K562 (cell line): ENCODE measurements at regions not wholly inside any gene's neighbourhood (a gene's known extent, or its start where the extent isn't known, plus 50 kb on each side); places are given as distances from the start of the nearest gene placed in this dataset.

Source experiments
- ATAC-seq: fragments of 200-7000 bp; cut with Tn5 transposase; 3 replicates; pipeline ENCODE4 v1.9.1; 2020; ENCODE audit warnings: moderate library complexity
- BruUV-seq: library from RNA; stranded (reverse); fragments of 400-500 nt; replicated peaks from 2 replicates; lab custom pipeline; 2021; lab: Mats Ljungman, UMichigan
- CTCF ChIA-PET: fragments of 300-600 bp; formaldehyde crosslinking; extraction: SDS; loops from one replicate; lab custom pipeline; 2021; ENCODE audit warnings: low intra/inter-chr PET ratio; lab: Yijun Ruan, JAX
- POLR2A ChIA-PET: fragments of 300-600, 350-650 bp; sonication (Branson Sonifier 250); formaldehyde crosslinking; extraction: SDS; loops from one replicate; lab custom pipeline; 2021; ENCODE audit warnings: antibody characterized with exemption, inconsistent platforms; lab: Yijun Ruan, JAX
- DNase-seq, 4 experiments: peaks; one replicate each; pipeline versions ENCODE4 v3.0.0 to v3.0.0-alpha.2; 2011 to 2018; ENCODE audit warnings: low spot score in 3 of 4, mixed read lengths in 3 of 4; ENCODE audit errors: extremely low read depth in 1 of 4
- FAIRE-seq: peaks from 2 replicates; lab custom pipeline; 2011; peaks lifted over from hg19 to GRCh38; lab: Jason Lieb, UNC
- H2AFZ ChIP-seq: 2 replicates; pipeline ENCODE4 v1.6.0; 2011; ENCODE audit warnings: low read depth, low read length, control low read depth, inconsistent platforms
- H3K27ac ChIP-seq: fragments of 200-600 bp; 3 replicates; pipeline ENCODE4 v1.8.0; 2011; ENCODE audit warnings: low read depth, mild to moderate bottlenecking, control low read depth, inconsistent platforms, low read length, moderate library complexity, mixed read lengths; ENCODE audit errors: extremely low read depth
- H3K27me3 ChIP-seq, 2 experiments: fragments of 300-600 bp in 1 of 2; 2 replicates in 1 of 2; 3 replicates in 1 of 2; pipeline versions ENCODE4 v1.6.0 to v1.8.0; 2011; ENCODE audit warnings: inconsistent platforms in 2 of 2, low read length in 2 of 2, mild to moderate bottlenecking in 1 of 2, mixed read lengths in 1 of 2, moderate library complexity in 1 of 2; ENCODE audit not compliant: control insufficient read depth in 2 of 2, insufficient read depth in 2 of 2
- H3K36me3 ChIP-seq: fragments of 300-600 bp; 3 replicates; pipeline ENCODE4 v1.8.0; 2011; ENCODE audit warnings: mild to moderate bottlenecking, low read length, inconsistent platforms; ENCODE audit not compliant: control insufficient read depth, insufficient read depth
- H3K4me1 ChIP-seq, 2 experiments: fragments of 200-600 bp in 1 of 2; replicated peaks in 1 of 2; 2 replicates in 1 of 2; 3 replicates in 1 of 2; pipeline versions ENCODE4 v1.5.1 to v1.8.0; 2011; ENCODE audit warnings: inconsistent platforms in 2 of 2, low read length in 2 of 2, mild to moderate bottlenecking in 1 of 2, mixed read lengths in 1 of 2, moderate library complexity in 1 of 2; ENCODE audit not compliant: control insufficient read depth in 2 of 2, insufficient read depth in 2 of 2
- H3K4me2 ChIP-seq: 2 replicates; pipeline ENCODE4 v1.6.1; 2011; ENCODE audit warnings: low read length, control low read depth, inconsistent platforms, mixed read lengths; ENCODE audit not compliant: insufficient read depth
- H3K4me3 ChIP-seq: fragments of 200-600 bp; sonication (generic), shearing (Covaris generic); 2 replicates; pipeline ENCODE4 v1.5.1; 2016; ENCODE audit warnings: control low read depth, inconsistent platforms
- H3K79me2 ChIP-seq: fragments of 200-600 bp; 3 replicates; pipeline ENCODE4 v1.8.0; 2011; ENCODE audit warnings: low read length, inconsistent platforms; ENCODE audit not compliant: control insufficient read depth, insufficient read depth
- H3K9ac ChIP-seq, 2 experiments: 2 replicates each; pipeline versions ENCODE4 v1.6.0 to v1.6.1; 2011; ENCODE audit warnings: low read depth in 2 of 2, low read length in 2 of 2, control low read depth in 1 of 2, inconsistent platforms in 1 of 2, mild to moderate bottlenecking in 1 of 2, mixed read lengths in 1 of 2; ENCODE audit not compliant: insufficient read depth in 1 of 2
- H3K9me1 ChIP-seq: one replicate; pipeline ENCODE4 v1.6.0; 2011; ENCODE audit warnings: inconsistent platforms, mild to moderate bottlenecking, low read length, moderate library complexity; ENCODE audit not compliant: control insufficient read depth, insufficient read depth
- H3K9me3 ChIP-seq: replicated peaks from 2 replicates; pipeline ENCODE4 v1.5.1; 2011; ENCODE audit warnings: low read depth, low read length, inconsistent platforms; ENCODE audit not compliant: control insufficient read depth, insufficient read depth
- H4K20me1 ChIP-seq: replicated peaks from 2 replicates; pipeline ENCODE4 v1.6.1; 2011; ENCODE audit warnings: low read length, inconsistent platforms, mixed read lengths; ENCODE audit not compliant: control insufficient read depth, insufficient read depth
- BRF1 ChIP-seq: IDR thresholded peaks from 3 replicates; pipeline ENCODE4 v1.6.1; 2011; ENCODE audit warnings: borderline replicate concordance, mild to moderate bottlenecking; ENCODE audit not compliant: insufficient read length; ENCODE audit errors: extremely low read depth
- EGR1 ChIP-seq: fragments of 450-650 bp; conservative IDR thresholded peaks from 2 replicates; pipeline ENCODE4 v1.6.1; 2017; ENCODE audit warnings: mild to moderate bottlenecking
- FOXK1 ChIP-seq: sonication (generic); formaldehyde crosslinking; IDR thresholded peaks from 2 replicates; pipeline ENCODE4 v1.8.0; 2022; ENCODE audit warnings: missing genetic modification reagents, mild to moderate bottlenecking, borderline replicate concordance
- MYNN ChIP-seq, 2 experiments: sonication (generic); formaldehyde crosslinking in 1 of 2; IDR thresholded peaks; 2 replicates each; pipeline versions ENCODE4 v1.5.0 to v1.6.1; 2016 to 2020; ENCODE audit warnings: antibody characterized with exemption in 1 of 2, missing genetic modification reagents in 1 of 2
- SP1 ChIP-seq: sonication (generic); formaldehyde crosslinking; IDR thresholded peaks from 2 replicates; pipeline ENCODE4 v1.8.1; 2022; ENCODE audit warnings: mild to moderate bottlenecking, missing genetic modification reagents
- ZNF12 ChIP-seq: sonication (generic); formaldehyde crosslinking; IDR thresholded peaks from 2 replicates; pipeline ENCODE4 v1.4.0; 2020; ENCODE audit warnings: mild to moderate bottlenecking, missing genetic modification reagents
- ZNF75A ChIP-seq: fragments of 450-650 bp; formaldehyde crosslinking; IDR thresholded peaks from 2 replicates; pipeline ENCODE4 v1.4.0; 2020; ENCODE audit warnings: mild to moderate bottlenecking
- WGBS: fragments of 100-300 bp; shearing (Covaris generic); methylation state at CpG from one replicate; pipeline ENCODE4 v1.1.6; 2016; ENCODE audit warnings: low coverage, mixed read lengths; ENCODE audit not compliant: insufficient coverage; ENCODE audit errors: missing lambda C conversion rate; 5-methylcytosine and 5-hydroxymethylcytosine counted together
- in situ Hi-C: fragments of 300-500 bp; cut with MboI; formaldehyde crosslinking; loops from 4 replicates; pipeline ENCODE4 v1.15.0; 2018; ENCODE audit warnings: inconsistent platforms, mixed read lengths
- intact Hi-C: fragments of 100-400 bp; cut with micrococcal nuclease; formaldehyde crosslinking; loops from 2 replicates; pipeline ENCODE4 v1.14.2; 2022
- TF ChIP-seq, protein P1 (sequence below): sonication (generic); formaldehyde crosslinking; IDR thresholded peaks from 2 replicates; pipeline ENCODE4 v1.8.0; 2022; ENCODE audit warnings: mild to moderate bottlenecking, missing genetic modification reagents

DNA sequence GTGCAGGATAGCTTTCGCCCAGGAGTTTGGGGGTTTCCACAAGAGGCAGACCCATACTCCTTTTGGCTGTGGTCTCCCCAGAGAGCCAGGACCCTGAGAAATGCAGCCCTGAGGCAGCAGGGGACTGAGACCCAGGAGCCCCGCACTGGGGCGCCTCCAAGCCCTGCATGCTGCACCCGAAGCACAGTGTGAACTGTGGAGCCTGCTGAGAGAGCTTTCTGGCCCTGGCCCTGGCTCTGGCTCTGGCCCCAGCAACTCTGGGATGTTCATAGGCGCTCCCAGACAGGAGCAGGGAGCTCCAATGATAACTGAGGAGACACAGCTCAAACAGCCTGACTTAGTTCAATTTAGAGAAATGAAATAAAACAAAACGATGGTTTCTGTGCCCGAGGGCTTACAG is 96.4 kb upstream of the TEX51 start (continued):
- TF ChIP-seq FOXK1 (CRISPR knock-in tag) (no peak), BRF1 (no peak), ZNF75A (CRISPR knock-in tag) (no peak), ZNF12 (CRISPR knock-in tag) (no peak), SP1 (CRISPR knock-in tag) (no peak)
- TF ChIP-seq, protein P1, sequence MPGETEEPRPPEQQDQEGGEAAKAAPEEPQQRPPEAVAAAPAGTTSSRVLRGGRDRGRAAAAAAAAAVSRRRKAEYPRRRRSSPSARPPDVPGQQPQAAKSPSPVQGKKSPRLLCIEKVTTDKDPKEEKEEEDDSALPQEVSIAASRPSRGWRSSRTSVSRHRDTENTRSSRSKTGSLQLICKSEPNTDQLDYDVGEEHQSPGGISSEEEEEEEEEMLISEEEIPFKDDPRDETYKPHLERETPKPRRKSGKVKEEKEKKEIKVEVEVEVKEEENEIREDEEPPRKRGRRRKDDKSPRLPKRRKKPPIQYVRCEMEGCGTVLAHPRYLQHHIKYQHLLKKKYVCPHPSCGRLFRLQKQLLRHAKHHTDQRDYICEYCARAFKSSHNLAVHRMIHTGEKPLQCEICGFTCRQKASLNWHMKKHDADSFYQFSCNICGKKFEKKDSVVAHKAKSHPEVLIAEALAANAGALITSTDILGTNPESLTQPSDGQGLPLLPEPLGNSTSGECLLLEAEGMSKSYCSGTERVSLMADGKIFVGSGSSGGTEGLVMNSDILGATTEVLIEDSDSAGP (CRISPR knock-in tag) = no peak

DNA sequence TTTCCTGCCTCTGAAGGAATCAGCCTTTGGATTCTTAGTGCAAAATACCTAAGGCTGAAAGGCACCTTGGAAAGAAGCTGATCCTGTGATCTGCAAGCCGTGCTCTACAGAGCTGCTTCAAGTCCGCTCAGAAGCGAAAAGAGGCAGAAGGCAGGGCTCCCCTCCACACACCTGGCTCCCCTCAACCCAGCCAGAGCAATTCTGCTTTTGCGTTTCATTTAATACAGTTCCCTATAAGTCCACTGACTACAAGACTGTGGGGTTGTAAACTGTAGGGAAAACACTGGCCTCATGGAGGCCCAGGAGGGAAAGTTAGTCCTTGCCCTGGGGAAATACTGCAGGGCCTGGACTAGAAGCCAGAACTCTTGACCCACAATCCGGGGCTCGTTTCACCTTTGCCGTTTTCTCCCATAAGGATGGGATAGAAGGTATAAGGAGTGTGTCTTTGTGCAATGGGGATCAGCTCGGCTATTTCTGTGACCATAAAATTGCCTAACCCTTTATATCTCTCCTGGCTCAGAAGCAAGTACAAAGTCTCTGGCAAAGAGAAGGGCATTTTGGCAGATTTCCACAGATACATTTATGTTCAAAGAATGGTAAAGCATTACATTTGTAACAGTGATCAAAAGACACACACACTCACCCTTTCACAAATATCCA is 95.8 kb upstream of the TEX51 start:
- Histone ChIP-seq H2AFZ (no peak overlapping the region), H3K27me3 (peaks cover 15 to 32% of the 10 kb centered on the region in 2 experiments), H3K27ac (no peak overlapping the region), H4K20me1 (peaks cover 4% of the 10 kb centered on the region; the same call in 1 of the 2 replicates), H3K4me1 (peaks cover 0 to 6% of the 10 kb centered on the region in 2 experiments; a peak in 3 of 5 replicates), H3K79me2 (no peaks in the 10 kb centered on the region), H3K9me1 (no peaks in the 10 kb centered on the region), H3K4me2 (no peak overlapping the region), H3K9ac (no peak overlapping the region), H3K4me3 (no peak overlapping the region), H3K9me3 (no peaks in the 10 kb centered on the region), H3K36me3 (no peaks in the 10 kb centered on the region)
- intact Hi-C loops = no loop called here
- CTCF ChIA-PET = no interaction called here
- in situ Hi-C loops = no loop called here
- no peak for TF ChIP-seq EGR1
- TF ChIP-seq MYNN (IDR thresholded peaks at IDR 0.05) = no peak
- no peak for TF ChIP-seq MYNN (CRISPR knock-in tag; IDR thresholded peaks at IDR 0.05)
- 0% methylated on average over 8 of the region's 8 CpGs for WGBS
- POLR2A ChIA-PET = no interaction called here
- ATAC-seq (no peak), DNase-seq (no peak), FAIRE-seq (no peak)
- BruUV-seq = no TSS peak
